Central memory CD8-positive, alpha-beta T cell (primary cell): ENCODE measurements at regions not wholly inside any gene's neighbourhood (a gene's known extent, or its start where the extent isn't known, plus 50 kb on each side); places are given as distances from the start of the nearest gene placed in this dataset.

Experiments used
- ATAC-seq: fragments of 150-1000 bp; cut with Tn5 transposase; replicated peaks from 2 replicates; pipeline ENCODE4 v1.10.0; 2022; ENCODE audit warnings: mild to moderate bottlenecking, moderate FRiP score, moderate number of reproducible peaks; ENCODE audit not compliant: poor library complexity, severe bottlenecking; ENCODE audit errors: extremely low read depth
- DNase-seq, 2 donors: peaks; one replicate each; pipeline ENCODE4 v3.0.0; 2021; ENCODE audit warnings: low spot score in 2 of 2
- H3K27ac Mint-ChIP-seq: one replicate; pipeline ENCODE4 v1.8.0; 2022; ENCODE audit warnings: low read depth, mild to moderate bottlenecking, moderate library complexity, mixed read lengths
- H3K27me3 Mint-ChIP-seq: one replicate; pipeline ENCODE4 v1.8.0; 2022; ENCODE audit warnings: mixed read lengths
- H3K36me3 Mint-ChIP-seq: one replicate; pipeline ENCODE4 v1.8.0; 2022; ENCODE audit warnings: mild to moderate bottlenecking, moderate library complexity, mixed read lengths; ENCODE audit not compliant: insufficient read depth
- H3K4me1 Mint-ChIP-seq: one replicate; pipeline ENCODE4 v1.8.0; 2022; ENCODE audit warnings: mixed read lengths
- H3K4me3 Mint-ChIP-seq: one replicate; pipeline ENCODE4 v1.8.0; 2022; ENCODE audit warnings: mild to moderate bottlenecking, moderate library complexity, mixed read lengths
- H3K9me3 Mint-ChIP-seq: one replicate; pipeline ENCODE4 v1.8.0; 2022; ENCODE audit warnings: mixed read lengths

GRCh38 chr17:34822007-34822739 is 139.1 kb downstream of the CCT6B start:
- ATAC-seq, result no peak
- Mint-ChIP-seq H3K27ac (no peak overlapping the region), H3K9me3 (no peaks in the 10 kb centered on the region), H3K27me3 (peaks cover 38% of the 10 kb centered on the region), H3K36me3 (peaks cover 2% of the 10 kb centered on the region), H3K4me3 (no peak overlapping the region), H3K4me1 (no peaks in the 10 kb centered on the region)
- DNase-seq, result no peak

- H3K4me1 Mint-ChIP-seq, result no peaks in the 10 kb centered on the region
- H3K27me3 Mint-ChIP-seq, result peaks cover 26% of the 10 kb centered on the region
- no peak overlapping the region for H3K27ac Mint-ChIP-seq
- H3K36me3 Mint-ChIP-seq, result peaks cover 4% of the 10 kb centered on the region
- no peak for DNase-seq
- H3K4me3 Mint-ChIP-seq, result no peak overlapping the region
- ATAC-seq, result no peak
- H3K9me3 Mint-ChIP-seq, result no peaks in the 10 kb centered on the region
Measured at GRCh38 chr17:34820922-34821321, 140.3 kb downstream of the CCT6B start.

DNA sequence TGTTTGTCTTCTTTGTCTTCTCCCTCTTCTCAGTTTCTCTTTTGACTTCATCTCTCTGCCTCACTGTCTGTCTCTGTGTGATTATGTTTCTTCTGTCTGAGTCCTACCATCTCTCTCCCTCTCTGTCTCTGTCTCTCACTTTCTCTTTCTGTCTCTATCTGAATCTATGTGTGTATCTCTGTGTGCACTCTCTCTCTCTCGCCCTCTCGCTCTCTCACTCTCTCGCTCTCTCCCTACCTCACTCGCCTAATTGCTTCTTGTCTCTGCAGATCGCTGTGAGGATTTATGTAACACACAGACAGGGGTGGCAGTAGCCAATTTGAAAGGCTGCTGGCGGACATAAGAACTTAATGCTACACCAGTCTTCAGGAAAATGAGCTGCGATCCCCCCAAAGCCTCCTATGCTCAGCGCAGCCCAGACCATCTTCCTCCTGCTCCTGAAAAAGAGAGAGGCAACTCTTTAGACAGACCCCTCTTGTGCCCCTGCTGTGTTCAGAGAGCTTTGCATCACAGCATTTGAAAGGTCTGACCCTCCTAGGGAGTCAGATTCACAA is 140.9 kb downstream of the CCT6B start:
- Mint-ChIP-seq H3K27me3 (peaks cover 21% of the 10 kb centered on the region), H3K36me3 (peaks cover 5% of the 10 kb centered on the region), H3K4me1 (no peaks in the 10 kb centered on the region), H3K4me3 (no peak overlapping the region), H3K27ac (no peak overlapping the region), H3K9me3 (no peaks in the 10 kb centered on the region)
- DNase-seq (no peak), ATAC-seq (no peak)

GRCh38 chr17:34817252-34818035 is 143.8 kb downstream of the CCT6B start:
- Mint-ChIP-seq H3K36me3 (peaks cover 4% of the 10 kb centered on the region), H3K4me3 (no peak overlapping the region), H3K4me1 (no peaks in the 10 kb centered on the region), H3K27ac (no peak overlapping the region), H3K9me3 (no peaks in the 10 kb centered on the region), H3K27me3 (peaks cover 29% of the 10 kb centered on the region)
- DNase-seq (no peak), ATAC-seq (no peak)

DNA sequence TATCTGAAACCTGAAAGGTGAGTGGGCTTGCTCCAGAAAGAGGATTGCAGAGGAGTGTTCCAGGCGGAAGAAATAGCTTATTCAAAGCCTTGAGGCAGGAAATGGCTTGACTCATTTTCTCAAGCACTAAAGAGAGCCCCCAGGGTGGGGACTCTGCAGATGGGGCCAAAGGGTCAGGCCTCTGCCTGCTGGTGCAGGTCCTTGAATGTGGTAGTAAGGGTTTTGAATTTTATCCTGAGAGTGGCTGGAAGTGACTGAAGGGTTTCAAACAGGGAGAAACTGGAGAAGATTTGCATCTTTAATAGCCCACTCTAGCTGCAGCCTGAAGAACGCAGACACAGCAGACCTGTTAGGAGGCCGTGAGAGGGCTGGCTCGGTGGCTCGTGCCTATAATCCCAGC is 144.4 kb downstream of the CCT6B start:
- Mint-ChIP-seq H3K36me3 (peaks cover 4% of the 10 kb centered on the region), H3K4me1 (no peaks in the 10 kb centered on the region), H3K9me3 (no peaks in the 10 kb centered on the region), H3K27ac (no peak overlapping the region), H3K27me3 (peaks cover 29% of the 10 kb centered on the region), H3K4me3 (no peak overlapping the region)
- ATAC-seq (no peak), DNase-seq (no peak)

GRCh38 chr17:34813290-34813689 is 148.0 kb downstream of the CCT6B start:
- Mint-ChIP-seq H3K36me3 (peaks cover 4% of the 10 kb centered on the region), H3K4me1 (no peaks in the 10 kb centered on the region), H3K27me3 (peaks cover 37% of the 10 kb centered on the region), H3K9me3 (no peaks in the 10 kb centered on the region), H3K4me3 (no peak overlapping the region), H3K27ac (no peak overlapping the region)
- no peak for DNase-seq
- no peak for ATAC-seq

DNA sequence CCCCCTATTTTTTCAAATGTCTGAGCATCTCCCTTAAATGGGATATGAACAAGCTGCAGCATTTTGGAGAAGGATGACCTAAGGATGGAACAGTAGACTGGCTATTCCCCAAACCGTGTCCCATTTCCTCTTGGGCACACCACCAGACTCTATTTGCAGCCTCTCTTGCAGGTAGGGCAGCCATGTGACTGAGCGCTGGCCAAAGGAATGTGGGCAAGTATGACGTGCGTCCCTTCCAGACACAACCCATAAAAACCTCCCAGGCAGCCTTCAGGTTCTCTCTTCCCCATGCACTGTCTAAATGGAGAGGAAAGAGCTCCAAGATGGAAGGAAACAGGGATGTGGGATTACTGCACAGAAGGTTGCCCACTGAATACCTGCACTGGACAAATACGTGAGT is 149.7 kb downstream of the CCT6B start:
- ATAC-seq (no peak), DNase-seq (no peak)
- no peaks in the 10 kb centered on the region for H3K9me3 Mint-ChIP-seq
- H3K36me3 Mint-ChIP-seq, result peaks cover 4% of the 10 kb centered on the region
- no peaks in the 10 kb centered on the region for H3K4me1 Mint-ChIP-seq
- no peak overlapping the region for H3K27ac Mint-ChIP-seq
- H3K27me3 Mint-ChIP-seq, result peaks cover 44% of the 10 kb centered on the region
- H3K4me3 Mint-ChIP-seq, result no peak overlapping the region

GRCh38 chr17:34800661-34801060 is 160.6 kb downstream of the CCT6B start:
- Mint-ChIP-seq H3K27me3 (peaks cover 66% of the 10 kb centered on the region), H3K4me3 (no peak overlapping the region), H3K4me1 (no peaks in the 10 kb centered on the region), H3K9me3 (no peaks in the 10 kb centered on the region), H3K36me3 (peaks cover 2% of the 10 kb centered on the region), H3K27ac (no peak overlapping the region)
- ATAC-seq, result no peak
- DNase-seq, result no peak

DNA sequence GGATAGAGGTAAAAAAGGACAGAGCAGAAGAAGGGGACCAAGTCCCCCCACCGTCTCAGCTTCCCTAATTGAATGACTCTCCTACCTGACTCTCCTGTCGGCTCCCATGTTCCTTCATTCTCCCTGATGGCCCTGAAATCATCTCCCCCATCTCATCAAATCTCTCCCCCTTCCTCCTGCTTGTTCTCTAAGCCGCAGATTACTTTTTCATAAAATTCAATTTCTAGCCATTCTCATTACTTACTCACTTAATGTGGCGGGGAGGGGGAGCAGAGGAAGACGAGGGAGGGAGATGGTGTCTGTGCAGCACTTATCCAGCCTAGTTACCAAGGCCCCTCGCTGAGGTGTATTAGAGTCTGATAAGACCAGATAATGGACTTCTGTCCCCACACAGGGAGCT is 161.5 kb downstream of the CCT6B start:
- no peak overlapping the region for H3K27ac Mint-ChIP-seq
- peaks cover 2% of the 10 kb centered on the region for H3K36me3 Mint-ChIP-seq
- peaks cover 57% of the 10 kb centered on the region for H3K27me3 Mint-ChIP-seq
- H3K4me1 Mint-ChIP-seq, result no peaks in the 10 kb centered on the region
- H3K4me3 Mint-ChIP-seq, result no peak overlapping the region
- DNase-seq (no peak), ATAC-seq (no peak)
- H3K9me3 Mint-ChIP-seq, result no peaks in the 10 kb centered on the region

GRCh38 chr17:34798581-34798980 is 162.7 kb downstream of the CCT6B start:
- no peak overlapping the region for H3K4me3 Mint-ChIP-seq
- H3K4me1 Mint-ChIP-seq, result no peaks in the 10 kb centered on the region
- no peak overlapping the region for H3K27ac Mint-ChIP-seq
- ATAC-seq (no peak), DNase-seq (no peak)
- H3K36me3 Mint-ChIP-seq, result peaks cover 2% of the 10 kb centered on the region
- peaks cover 57% of the 10 kb centered on the region for H3K27me3 Mint-ChIP-seq
- no peaks in the 10 kb centered on the region for H3K9me3 Mint-ChIP-seq

DNA sequence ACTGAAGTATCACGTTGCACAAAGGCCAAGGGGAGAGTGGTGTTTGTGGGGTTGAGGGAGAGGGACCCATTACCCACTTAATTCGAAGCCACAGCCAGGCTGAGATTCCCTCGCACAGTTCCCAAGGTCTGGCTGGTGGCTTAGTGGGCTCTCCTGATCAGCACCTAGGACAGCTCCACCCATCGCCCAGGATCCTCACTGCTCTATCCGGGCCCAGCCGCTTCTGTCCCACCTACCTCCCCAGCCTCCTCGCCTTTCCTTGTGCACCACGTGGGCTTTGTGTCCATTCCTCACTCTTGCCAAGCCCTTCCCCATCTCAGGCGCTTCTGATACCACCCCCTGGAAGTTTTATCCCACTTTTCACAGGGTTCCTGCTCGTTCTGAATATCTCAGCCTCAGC is 163.5 kb downstream of the CCT6B start:
- DNase-seq (no peak), ATAC-seq (no peak)
- peaks cover 57% of the 10 kb centered on the region for H3K27me3 Mint-ChIP-seq

DNA sequence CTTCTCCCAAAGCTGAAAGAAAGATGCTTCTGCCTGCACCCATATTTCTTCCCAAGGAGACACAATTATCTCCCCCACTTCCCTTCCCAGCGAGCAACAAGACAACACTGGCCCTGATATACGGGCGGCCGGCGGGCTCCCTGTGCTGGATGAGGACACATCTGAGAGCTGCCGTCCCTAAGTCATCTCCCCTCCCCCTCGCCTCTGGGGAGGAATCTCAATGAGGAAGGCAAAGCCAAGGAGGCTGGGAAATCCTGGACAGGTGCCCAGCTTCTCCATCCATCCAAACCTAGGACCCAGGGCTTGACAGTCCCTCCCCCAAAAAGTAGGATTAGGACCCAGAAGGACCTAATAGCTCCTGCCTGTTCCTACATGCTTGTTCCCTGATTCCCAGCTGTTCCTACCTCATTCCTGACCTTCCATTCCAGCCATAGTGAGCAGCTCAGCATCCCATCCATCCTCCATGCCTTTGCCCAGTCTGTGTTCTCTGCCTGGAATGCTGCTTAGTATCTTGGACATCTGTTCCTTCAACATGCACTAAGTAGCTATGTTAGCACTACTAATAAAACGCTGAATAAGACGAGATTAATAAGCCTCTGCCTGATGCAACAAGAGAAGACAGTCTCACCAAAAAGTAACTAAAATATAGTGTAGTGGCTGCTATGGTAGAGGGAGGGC is 167.9 kb downstream of the CCT6B start:
- no peak for ATAC-seq
- Mint-ChIP-seq H3K9me3 (no peaks in the 10 kb centered on the region), H3K27me3 (peaks cover 55% of the 10 kb centered on the region), H3K27ac (no peak overlapping the region), H3K36me3 (peaks cover 2% of the 10 kb centered on the region), H3K4me3 (no peak overlapping the region), H3K4me1 (no peaks in the 10 kb centered on the region)
- DNase-seq, result no peak

More for the DNA sequence above, 163.5 kb downstream of the CCT6B start:
- H3K4me3 Mint-ChIP-seq, result no peak overlapping the region
- H3K36me3 Mint-ChIP-seq, result peaks cover 2% of the 10 kb centered on the region
- no peak overlapping the region for H3K27ac Mint-ChIP-seq
- H3K4me1 Mint-ChIP-seq, result no peaks in the 10 kb centered on the region
- no peaks in the 10 kb centered on the region for H3K9me3 Mint-ChIP-seq
